CD14-positive monocyte (primary cell): ENCODE measurements at regions not wholly inside any gene's neighbourhood (a gene's known extent, or its start where the extent isn't known, plus 50 kb on each side); places are given as distances from the start of the nearest gene placed in this dataset.

Experiments used
- DNase-seq, 3 donors: peaks; one replicate each; pipeline ENCODE4 v3.0.0-alpha.2; 2011 to 2022
- H2AFZ ChIP-seq: 2 replicates; pipeline ENCODE4 v1.6.0; 2012; ENCODE audit warnings: mild to moderate bottlenecking, low read depth, low read length, inconsistent platforms; ENCODE audit not compliant: insufficient read depth, poor library complexity, severe bottlenecking
- H3K27ac ChIP-seq, 2 donors: 1 replicate in 1 of 2; 2 replicates in 1 of 2; pipeline ENCODE4 v1.5.1; 2012 to 2013; ENCODE audit warnings: low read length in 2 of 2, control low read depth in 1 of 2, inconsistent platforms in 1 of 2, low read depth in 1 of 2, mild to moderate bottlenecking in 1 of 2
- H3K27me3 ChIP-seq, 2 donors: one replicate each; pipeline versions ENCODE4 v1.6.0 to v1.6.1; 2011 to 2013; ENCODE audit warnings: low read length in 2 of 2; ENCODE audit not compliant: control insufficient read depth in 2 of 2, insufficient read depth in 2 of 2
- H3K36me3 ChIP-seq, 2 donors: replicated peaks in 1 of 2; 1 replicate in 1 of 2; 2 replicates in 1 of 2; pipeline versions ENCODE4 v1.5.1 to v1.6.1; 2012 to 2013; ENCODE audit warnings: low read length in 2 of 2, control low read depth in 1 of 2, inconsistent platforms in 1 of 2, mild to moderate bottlenecking in 1 of 2; ENCODE audit not compliant: insufficient read depth in 2 of 2, control insufficient read depth in 1 of 2
- H3K4me1 ChIP-seq, 2 donors: 1 replicate in 1 of 2; 2 replicates in 1 of 2; pipeline versions ENCODE4 v1.5.1 to v1.6.1; 2012 to 2013; ENCODE audit warnings: low read length in 2 of 2, control low read depth in 1 of 2, inconsistent platforms in 1 of 2, mild to moderate bottlenecking in 1 of 2, moderate library complexity in 1 of 2; ENCODE audit not compliant: insufficient read depth in 2 of 2, control insufficient read depth in 1 of 2
- H3K4me2 ChIP-seq: replicated peaks from 2 replicates; pipeline ENCODE3; 2012; ENCODE audit warnings: low read length, moderate library complexity, mild to moderate bottlenecking; ENCODE audit not compliant: poor library complexity, severe bottlenecking; ENCODE audit errors: extremely low read depth
- H3K4me3 ChIP-seq, 3 experiments: fragments of 200-600 bp in 1 of 3; sonication (generic) in 1 of 3; replicated peaks in 1 of 3; 1 replicate in 2 of 3; 2 replicates in 1 of 3; pipeline ENCODE4 v1.5.1; 2011 to 2013; ENCODE audit warnings: low read length in 3 of 3, mild to moderate bottlenecking in 3 of 3, control low read depth in 2 of 3, low read depth in 2 of 3, inconsistent platforms in 1 of 3, moderate library complexity in 1 of 3
- H3K79me2 ChIP-seq: 2 replicates; pipeline ENCODE4 v1.6.0; 2012; ENCODE audit warnings: mild to moderate bottlenecking, control low read depth, inconsistent platforms, low read length, moderate library complexity; ENCODE audit not compliant: insufficient read depth
- H3K9ac ChIP-seq: 2 replicates; pipeline ENCODE4 v1.6.0; 2017; ENCODE audit warnings: low read length, mild to moderate bottlenecking; ENCODE audit not compliant: insufficient read depth, poor library complexity, severe bottlenecking
- H3K9me3 ChIP-seq, 2 donors: replicated peaks in 1 of 2; 1 replicate in 1 of 2; 2 replicates in 1 of 2; pipeline versions ENCODE4 v1.5.1 to v1.6.1; 2012 to 2013; ENCODE audit warnings: low read length in 2 of 2, control low read depth in 1 of 2; ENCODE audit not compliant: control insufficient read depth in 1 of 2, insufficient read depth in 1 of 2
- H4K20me1 ChIP-seq: 2 replicates; pipeline ENCODE4 v1.6.0; 2012; ENCODE audit warnings: mild to moderate bottlenecking, low read length, control low read depth, moderate library complexity; ENCODE audit not compliant: insufficient read depth
- H3K27ac Mint-ChIP-seq, 7 donors: one replicate each; pipeline ENCODE4 v1.8.0; 2020; ENCODE audit warnings: mild to moderate bottlenecking in 7 of 7, mixed read lengths in 7 of 7, moderate library complexity in 6 of 7, inconsistent platforms in 2 of 7
- H3K27me3 Mint-ChIP-seq, 3 donors: one replicate each; pipeline ENCODE4 v1.8.0; 2021 to 2022; ENCODE audit warnings: low read depth in 3 of 3, mild to moderate bottlenecking in 3 of 3, mixed read lengths in 3 of 3, moderate library complexity in 3 of 3, inconsistent platforms in 1 of 3
- H3K36me3 Mint-ChIP-seq, 2 donors: one replicate each; pipeline ENCODE4 v1.8.0; 2020; ENCODE audit warnings: mixed read lengths in 2 of 2, inconsistent platforms in 1 of 2, mild to moderate bottlenecking in 1 of 2
- H3K4me1 Mint-ChIP-seq: one replicate; pipeline ENCODE4 v1.8.0; 2020; ENCODE audit warnings: mild to moderate bottlenecking, mixed read lengths
- H3K4me3 Mint-ChIP-seq, 2 donors: one replicate each; pipeline ENCODE4 v1.8.0; 2020; ENCODE audit warnings: mild to moderate bottlenecking in 2 of 2, mixed read lengths in 2 of 2, moderate library complexity in 1 of 2
- H3K9me3 Mint-ChIP-seq, 7 donors: one replicate each; pipeline ENCODE4 v1.8.0; 2020 to 2022; ENCODE audit warnings: mixed read lengths in 7 of 7, mild to moderate bottlenecking in 6 of 7, moderate library complexity in 6 of 7, inconsistent platforms in 2 of 7
- WGBS: methylation state at CpG from one replicate; pipeline ENCODE4 v1.1.5; 2013; ENCODE audit warnings: missing lambda C conversion rate; ENCODE audit not compliant: insufficient coverage; 5-methylcytosine and 5-hydroxymethylcytosine counted together
- intact Hi-C, 2 donors: fragments of 100-400 bp; cut with micrococcal nuclease; formaldehyde crosslinking; loops; one replicate each; pipeline versions ENCODE4 v1.15.0 to v1.15.1; 2023
- TF ChIP-seq, protein P1 (sequence below): fragments of 200-600 bp; IDR thresholded peaks from one replicate; pipeline ENCODE4 v1.8.0; 2022; ENCODE audit warnings: antibody characterized with exemption, mild to moderate bottlenecking

GRCh38 chr13:61916483-61916882 lies 500.8 kb upstream of the PCDH20 start:
- H3K27ac ChIP-seq: no peak overlapping the region
- no peaks in the 10 kb centered on the region for H3K27me3 Mint-ChIP-seq
- peaks cover 0 to 7% (median 4%) of the 10 kb centered on the region in 7 donors for H3K9me3 Mint-ChIP-seq
- no peaks in the 10 kb centered on the region for H3K4me1 ChIP-seq
- H3K27me3 ChIP-seq: no peaks in the 10 kb centered on the region
- H3K4me3 ChIP-seq: no peak overlapping the region
- H3K9me3 ChIP-seq: peaks cover 4 to 10% of the 10 kb centered on the region in 2 donors
- H3K36me3 ChIP-seq: no peaks in the 10 kb centered on the region
- no CpG with 5 or more reads among the region's 1 CpG for WGBS
- no peak for DNase-seq
- no peak overlapping the region for H3K9ac ChIP-seq
- H3K4me1 Mint-ChIP-seq: no peaks in the 10 kb centered on the region
- H3K27ac Mint-ChIP-seq: no peak overlapping the region
- H3K36me3 Mint-ChIP-seq: no peaks in the 10 kb centered on the region
- intact Hi-C loops: no loop called here
- no peak overlapping the region for H3K4me3 Mint-ChIP-seq
- no peaks in the 10 kb centered on the region for H3K79me2 ChIP-seq
- no peaks in the 10 kb centered on the region for H4K20me1 ChIP-seq
- TF ChIP-seq, protein P1, sequence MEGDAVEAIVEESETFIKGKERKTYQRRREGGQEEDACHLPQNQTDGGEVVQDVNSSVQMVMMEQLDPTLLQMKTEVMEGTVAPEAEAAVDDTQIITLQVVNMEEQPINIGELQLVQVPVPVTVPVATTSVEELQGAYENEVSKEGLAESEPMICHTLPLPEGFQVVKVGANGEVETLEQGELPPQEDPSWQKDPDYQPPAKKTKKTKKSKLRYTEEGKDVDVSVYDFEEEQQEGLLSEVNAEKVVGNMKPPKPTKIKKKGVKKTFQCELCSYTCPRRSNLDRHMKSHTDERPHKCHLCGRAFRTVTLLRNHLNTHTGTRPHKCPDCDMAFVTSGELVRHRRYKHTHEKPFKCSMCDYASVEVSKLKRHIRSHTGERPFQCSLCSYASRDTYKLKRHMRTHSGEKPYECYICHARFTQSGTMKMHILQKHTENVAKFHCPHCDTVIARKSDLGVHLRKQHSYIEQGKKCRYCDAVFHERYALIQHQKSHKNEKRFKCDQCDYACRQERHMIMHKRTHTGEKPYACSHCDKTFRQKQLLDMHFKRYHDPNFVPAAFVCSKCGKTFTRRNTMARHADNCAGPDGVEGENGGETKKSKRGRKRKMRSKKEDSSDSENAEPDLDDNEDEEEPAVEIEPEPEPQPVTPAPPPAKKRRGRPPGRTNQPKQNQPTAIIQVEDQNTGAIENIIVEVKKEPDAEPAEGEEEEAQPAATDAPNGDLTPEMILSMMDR: no peak
- no peak overlapping the region for H3K4me2 ChIP-seq
- H2AFZ ChIP-seq: no peak overlapping the region

DNA sequence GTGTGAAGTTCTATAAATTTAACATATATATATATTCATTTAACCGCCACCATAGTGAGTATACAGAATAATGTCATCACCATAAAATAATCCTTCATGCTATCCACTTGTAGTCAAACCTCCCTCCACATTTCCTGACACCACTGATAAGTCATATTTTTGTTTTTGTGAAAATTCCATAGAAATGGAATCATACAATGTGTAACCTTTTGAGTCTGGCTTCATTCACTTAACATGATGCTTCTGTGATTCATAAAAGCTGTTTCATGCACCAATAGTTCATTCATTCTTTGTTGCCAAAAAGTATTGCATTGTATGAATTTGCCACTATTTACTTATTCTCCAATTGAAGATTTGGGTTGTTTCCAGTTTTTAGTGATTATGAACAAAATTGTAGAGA lies 497.5 kb upstream of the PCDH20 start:
- H3K79me2 ChIP-seq: no peaks in the 10 kb centered on the region
- H3K4me1 ChIP-seq: no peaks in the 10 kb centered on the region
- H3K36me3 ChIP-seq: no peaks in the 10 kb centered on the region
- Mint-ChIP-seq H3K4me1 (no peaks in the 10 kb centered on the region), H3K27me3 (no peaks in the 10 kb centered on the region), H3K36me3 (no peaks in the 10 kb centered on the region), H3K27ac (no peak overlapping the region), H3K4me3 (no peak overlapping the region), H3K9me3 (peaks cover 0 to 4% (median 3%) of the 10 kb centered on the region in 7 donors)
- no peaks in the 10 kb centered on the region for H3K9me3 ChIP-seq
- no peak overlapping the region for H2AFZ ChIP-seq
- H4K20me1 ChIP-seq: no peaks in the 10 kb centered on the region
- no peak for DNase-seq
- H3K27me3 ChIP-seq: no peaks in the 10 kb centered on the region
- H3K9ac ChIP-seq: no peak overlapping the region
- intact Hi-C loops: no loop called here
- no CpG with 5 or more reads among the region's 1 CpG for WGBS
- H3K4me2 ChIP-seq: no peak overlapping the region
- TF ChIP-seq, protein P1: no peak
- H3K27ac ChIP-seq: no peak overlapping the region
- H3K4me3 ChIP-seq: no peak overlapping the region
